ENCODE measurements at regions not wholly inside any gene's neighbourhood (a gene's known extent, or its start where the extent isn't known, plus 50 kb on each side); places are given as distances from the start of the nearest gene placed in this dataset.

- no peak for DNase-seq (ENCODE audit: low read depth)
These were observed 371.2 kb upstream of the THBS1 start for GRCh38 chr15:39209548-39210211.

GRCh38 chr15:39211108-39211979, 369.5 kb upstream of the THBS1 start:
- DNase-seq (ENCODE audit: low read depth): no peak

GRCh38 chr15:39213385-39213840, 367.5 kb upstream of the THBS1 start:
- no peak for DNase-seq (ENCODE audit: low read depth)

- no peak for DNase-seq (ENCODE audit: low read depth)
These were observed 365.9 kb upstream of the THBS1 start for GRCh38 chr15:39215015-39215414.

- no peak for DNase-seq (ENCODE audit: low read depth)
These were observed 364.1 kb upstream of the THBS1 start for GRCh38 chr15:39216816-39217215.

- no peak for DNase-seq (ENCODE audit: low read depth)
These were observed 361.3 kb upstream of the THBS1 start for GRCh38 chr15:39219608-39220007.

- no peak for DNase-seq (ENCODE audit: low read depth)
These were observed 354.5 kb upstream of the THBS1 start for GRCh38 chr15:39226169-39226937.

GRCh38 chr15:39227001-39227400, 353.9 kb upstream of the THBS1 start:
- DNase-seq (ENCODE audit: low read depth): no peak

GRCh38 chr15:39228889-39229288, 352.0 kb upstream of the THBS1 start:
- no peak for DNase-seq (ENCODE audit: low read depth)

GRCh38 chr15:39230205-39230907, 350.5 kb upstream of the THBS1 start:
- DNase-seq (ENCODE audit: low read depth): no peak

GRCh38 chr15:39230908-39231285, 350.0 kb upstream of the THBS1 start:
- no peak for DNase-seq (ENCODE audit: low read depth)

- no peak for DNase-seq (ENCODE audit: low read depth)
These were observed 348.4 kb upstream of the THBS1 start for GRCh38 chr15:39232512-39232911.

GRCh38 chr15:39235084-39235795, 345.6 kb upstream of the THBS1 start:
- DNase-seq (ENCODE audit: low read depth): no peak

- no peak for DNase-seq (ENCODE audit: low read depth)
These were observed 344.5 kb upstream of the THBS1 start for GRCh38 chr15:39236375-39236774.

GRCh38 chr15:39238443-39238842, 342.4 kb upstream of the THBS1 start:
- no peak for DNase-seq (ENCODE audit: low read depth)

GRCh38 chr15:39239562-39239961, 341.3 kb upstream of the THBS1 start:
- no peak for DNase-seq (ENCODE audit: low read depth)

GRCh38 chr15:39242345-39242744, 338.5 kb upstream of the THBS1 start:
- DNase-seq (ENCODE audit: low read depth): no peak

GRCh38 chr15:39243396-39243795, 337.5 kb upstream of the THBS1 start:
- no peak for DNase-seq (ENCODE audit: low read depth)

- no peak for DNase-seq (ENCODE audit: low read depth)
These were observed 336.1 kb upstream of the THBS1 start for GRCh38 chr15:39244776-39245175.

GRCh38 chr15:39246523-39246922, 334.4 kb upstream of the THBS1 start:
- DNase-seq (ENCODE audit: low read depth): no peak

GRCh38 chr15:39247574-39247973, 333.3 kb upstream of the THBS1 start:
- no peak for DNase-seq (ENCODE audit: low read depth)

Measured in activated gamma-delta T cell treated with anti-CD3 and anti-CD28 coated beads, Interleukin-2, amount 50 U/mL, for 16 hours (primary cell).